Hepatocyte (in vitro differentiated cells): ENCODE measurements at regions not wholly inside any gene's neighbourhood (a gene's known extent, or its start where the extent isn't known, plus 50 kb on each side); places are given as distances from the start of the nearest gene placed in this dataset.

Experiments
- EZH2 ChIP-seq: fragments of 200-600 bp; sonication (generic); IDR thresholded peaks from 2 replicates; pipeline ENCODE4 v1.6.1; 2016; ENCODE audit warnings: antibody characterized with exemption, mild to moderate bottlenecking, borderline replicate concordance
- EZH2phosphoT487 ChIP-seq: fragments of 200-600 bp; sonication (generic); IDR thresholded peaks from one replicate; pipeline ENCODE4 v1.6.1; 2018; ENCODE audit warnings: antibody characterized with exemption, mild to moderate bottlenecking, low read depth, moderate library complexity; ENCODE audit not compliant: unreplicated experiment, severe bottlenecking
- TF ChIP-seq, protein P1 (sequence below): fragments of 200-600 bp; sonication (generic); IDR thresholded peaks from 2 replicates; pipeline ENCODE4 v1.5.1; 2016; ENCODE audit warnings: antibody characterized with exemption, mild to moderate bottlenecking; ENCODE audit not compliant: poor library complexity

DNA sequence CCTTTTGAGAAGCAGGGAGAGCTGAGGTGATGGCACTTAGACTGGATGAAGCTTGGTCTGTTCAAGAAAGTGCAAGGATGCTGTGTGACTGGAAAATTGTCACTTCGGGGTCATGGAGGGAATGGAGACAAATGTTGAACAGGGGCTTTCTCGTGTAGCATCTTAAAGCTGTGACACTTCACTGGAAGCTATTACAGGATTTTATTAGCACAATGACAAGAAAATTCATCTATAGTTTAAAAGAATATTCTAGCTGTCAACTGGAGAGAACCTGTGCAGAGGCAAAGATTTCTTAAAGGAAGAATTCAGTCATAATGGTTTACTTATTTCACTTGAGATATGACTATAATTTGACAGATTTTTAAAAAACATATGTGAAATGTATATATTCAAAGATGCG, 963.9 kb upstream of the ZEB2 start:
- TF ChIP-seq, protein P1, sequence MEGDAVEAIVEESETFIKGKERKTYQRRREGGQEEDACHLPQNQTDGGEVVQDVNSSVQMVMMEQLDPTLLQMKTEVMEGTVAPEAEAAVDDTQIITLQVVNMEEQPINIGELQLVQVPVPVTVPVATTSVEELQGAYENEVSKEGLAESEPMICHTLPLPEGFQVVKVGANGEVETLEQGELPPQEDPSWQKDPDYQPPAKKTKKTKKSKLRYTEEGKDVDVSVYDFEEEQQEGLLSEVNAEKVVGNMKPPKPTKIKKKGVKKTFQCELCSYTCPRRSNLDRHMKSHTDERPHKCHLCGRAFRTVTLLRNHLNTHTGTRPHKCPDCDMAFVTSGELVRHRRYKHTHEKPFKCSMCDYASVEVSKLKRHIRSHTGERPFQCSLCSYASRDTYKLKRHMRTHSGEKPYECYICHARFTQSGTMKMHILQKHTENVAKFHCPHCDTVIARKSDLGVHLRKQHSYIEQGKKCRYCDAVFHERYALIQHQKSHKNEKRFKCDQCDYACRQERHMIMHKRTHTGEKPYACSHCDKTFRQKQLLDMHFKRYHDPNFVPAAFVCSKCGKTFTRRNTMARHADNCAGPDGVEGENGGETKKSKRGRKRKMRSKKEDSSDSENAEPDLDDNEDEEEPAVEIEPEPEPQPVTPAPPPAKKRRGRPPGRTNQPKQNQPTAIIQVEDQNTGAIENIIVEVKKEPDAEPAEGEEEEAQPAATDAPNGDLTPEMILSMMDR = no peak
- TF ChIP-seq EZH2 = no peak
- TF ChIP-seq EZH2phosphoT487 = no peak
